ENCODE measurements at regions not wholly inside any gene's neighbourhood (a gene's known extent, or its start where the extent isn't known, plus 50 kb on each side); places are given as distances from the start of the nearest gene placed in this dataset.

GRCh38 chr2:158743466-158743865 is 51.7 kb upstream of the DAPL1 start:
- Histone ChIP-seq H3K4me3 (no peak overlapping the region), H3K27me3 (peaks cover 0 to 28% (median 0%) of the 10 kb centered on the region in 4 donors), H3K9me3 (no peaks in the 10 kb centered on the region), H3K4me1 (peaks cover 0 to 26% (median 9%) of the 10 kb centered on the region in 4 donors), H3K27ac (replicated peaks in 1 of 4) (no peak overlapping the region), H3K36me3 (no peaks in the 10 kb centered on the region)
- TF ChIP-seq POLR2A (IDR thresholded peaks at IDR 0.05; ENCODE audit: low read depth) (no peak), CTCF (IDR thresholded peaks at IDR 0.05) (no peak), POLR2AphosphoS5 (IDR thresholded peaks at IDR 0.05) (no peak), EP300 (IDR thresholded peaks at IDR 0.05) (no peak)
- no peak for DNase-seq (ENCODE audit: extremely low spot score)
- intact Hi-C loops (cut with DNase I): no loop called here
- 66% methylated on average over 4 of the region's 4 CpGs for WGBS

DNA sequence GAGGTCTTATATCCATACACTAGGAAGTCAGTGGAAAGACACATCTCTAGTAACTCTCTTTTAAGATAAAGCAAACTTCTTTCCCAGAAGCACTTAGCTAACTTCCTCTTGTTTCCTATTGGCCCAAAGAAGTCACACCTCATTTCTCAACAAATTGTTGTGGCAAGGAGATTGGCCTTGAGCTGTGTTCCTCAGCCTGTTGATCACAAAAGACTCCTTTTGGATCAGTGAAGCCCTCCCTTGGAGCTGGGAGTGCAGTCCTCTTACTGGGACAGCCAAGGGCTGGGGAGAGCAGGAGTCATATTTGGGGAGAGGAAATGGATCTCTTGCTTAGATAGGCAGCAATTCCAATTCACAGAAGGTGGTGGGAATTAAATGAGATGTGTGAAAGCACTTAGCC is 51.2 kb upstream of the DAPL1 start:
- TF ChIP-seq CTCF (IDR thresholded peaks at IDR 0.05) (no peak), POLR2AphosphoS5 (IDR thresholded peaks at IDR 0.05) (no peak), POLR2A (IDR thresholded peaks at IDR 0.05; ENCODE audit: low read depth) (no peak), EP300 (IDR thresholded peaks at IDR 0.05) (no peak)
- H3K36me3 ChIP-seq: no peaks in the 10 kb centered on the region
- H3K27ac ChIP-seq (replicated peaks in 1 of 4): no peak overlapping the region
- intact Hi-C loops (cut with DNase I): no loop called here
- peaks cover 0 to 29% (median 0%) of the 10 kb centered on the region in 4 donors for H3K27me3 ChIP-seq
- H3K4me3 ChIP-seq: no peak overlapping the region
- H3K4me1 ChIP-seq: peaks cover 0 to 26% (median 9%) of the 10 kb centered on the region in 4 donors
- no peaks in the 10 kb centered on the region for H3K9me3 ChIP-seq
- no peak for DNase-seq (ENCODE audit: extremely low spot score)

GRCh38 chr2:158745067-158745865 is 49.9 kb upstream of the DAPL1 start:
- Histone ChIP-seq H3K27ac (replicated peaks in 1 of 4) (peak overlapping the region in 2 of 4 donors; percentile 16 to 26), H3K36me3 (no peaks in the 10 kb centered on the region), H3K4me1 (peaks cover 0 to 24% (median 9%) of the 10 kb centered on the region in 4 donors), H3K27me3 (peaks cover 0 to 29% (median 0%) of the 10 kb centered on the region in 4 donors), H3K4me3 (no peak overlapping the region), H3K9me3 (no peaks in the 10 kb centered on the region)
- intact Hi-C loops (cut with DNase I): loop anchor here (5.0 kb wide), 1 partner anchor 563 kb away; no protein-coding TSS in a partner anchor
- TF ChIP-seq EP300 (IDR thresholded peaks at IDR 0.05) (no peak), POLR2AphosphoS5 (IDR thresholded peaks at IDR 0.05) (no peak), POLR2A (IDR thresholded peaks at IDR 0.05; ENCODE audit: low read depth) (no peak), CTCF (IDR thresholded peaks at IDR 0.05) (peak; percentile 48 to 59 (median 52))
- 44% methylated on average over 16 of the region's 16 CpGs for WGBS
- no peak for DNase-seq (ENCODE audit: extremely low spot score)
